NCI-H2171 treated with DMSO at 0.1 percent for 48 hours (cell line): ENCODE measurements at regions not wholly inside any gene's neighbourhood (a gene's known extent, or its start where the extent isn't known, plus 50 kb on each side); places are given as distances from the start of the nearest gene placed in this dataset.
A peak's percentile ranks its signal among the peaks of the same experiment; 100 is the strongest.

Experiments
- DNase-seq: peaks from one replicate; lab custom pipeline; 2025; lab: John Stamatoyannopoulos, UW

DNA sequence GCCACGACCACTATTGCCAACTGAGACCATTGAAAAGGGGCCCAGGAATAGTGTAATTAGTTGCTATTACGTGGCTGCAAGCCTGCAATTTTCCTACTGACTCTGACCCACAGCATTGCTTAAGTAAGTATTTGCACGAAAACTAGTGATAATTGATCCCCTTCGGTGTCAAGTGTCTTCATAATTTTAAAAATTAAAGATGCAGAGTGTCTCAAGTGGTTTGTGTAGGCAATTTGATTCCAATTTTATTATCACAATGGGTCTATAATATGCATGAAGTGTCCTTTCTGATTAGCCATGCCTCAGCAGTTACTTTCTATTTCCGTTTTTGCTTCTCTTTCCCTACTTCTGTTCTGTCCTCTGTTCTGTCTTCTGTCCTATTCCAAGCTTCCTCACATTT lies 259.2 kb downstream of the C3orf38 start:
- DNase-seq: no peak

DNA sequence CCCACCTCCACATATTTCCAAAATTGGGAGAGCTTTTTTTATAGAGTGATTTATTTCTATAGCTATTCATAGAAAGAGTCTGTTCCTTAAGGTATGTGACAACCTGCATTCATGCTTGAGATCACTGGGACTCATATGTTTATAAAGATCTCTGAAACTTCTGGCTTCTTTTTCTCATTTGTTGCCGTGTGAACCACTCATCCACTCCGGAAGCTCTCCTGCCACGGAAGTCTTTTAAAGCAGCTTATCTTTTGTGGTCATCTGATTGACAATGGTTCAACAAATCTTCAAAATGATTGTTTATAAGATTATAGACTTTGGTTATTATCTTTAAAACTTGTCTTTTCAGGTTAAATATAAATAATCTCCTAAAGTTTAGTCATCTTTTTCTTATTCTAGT lies 260.5 kb downstream of the C3orf38 start:
- DNase-seq: no peak

DNA sequence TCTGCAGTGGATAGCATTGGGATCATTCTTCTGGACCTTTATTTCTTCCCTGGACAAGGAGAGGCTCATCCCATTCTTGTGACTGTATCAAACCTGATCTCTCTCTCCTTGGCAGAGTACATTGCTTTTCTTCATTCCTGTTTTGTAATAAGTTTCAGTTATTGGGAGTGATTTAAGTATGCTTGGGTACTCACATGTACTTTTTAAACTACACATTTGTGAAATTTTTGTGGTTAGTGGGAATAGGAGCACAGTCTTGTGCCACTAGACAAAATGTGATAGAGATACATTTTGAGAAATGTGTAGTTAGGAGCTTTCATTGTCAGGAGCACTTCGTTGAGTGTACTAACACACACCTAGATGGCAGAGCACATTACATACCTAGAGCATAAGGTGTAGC lies 262.6 kb downstream of the C3orf38 start:
- no peak for DNase-seq

DNA sequence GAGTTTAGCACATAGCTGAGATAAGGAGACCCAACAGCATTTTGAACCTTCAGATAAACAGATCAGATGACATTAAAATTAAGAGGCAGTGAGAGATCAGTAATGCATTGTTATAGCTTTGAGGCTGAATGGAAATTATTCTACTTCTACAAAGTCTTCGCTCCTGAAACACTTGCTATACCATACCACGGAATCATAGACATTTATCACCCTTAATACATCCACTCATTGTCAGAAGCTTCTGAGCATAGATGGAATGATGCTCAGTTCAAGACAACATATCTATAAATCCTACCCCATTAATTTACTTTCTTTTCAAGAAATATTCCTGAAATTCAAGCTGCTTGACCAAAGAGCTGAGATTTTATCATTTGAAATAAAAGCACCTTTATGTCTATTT lies 266.7 kb downstream of the C3orf38 start:
- no peak for DNase-seq

DNA sequence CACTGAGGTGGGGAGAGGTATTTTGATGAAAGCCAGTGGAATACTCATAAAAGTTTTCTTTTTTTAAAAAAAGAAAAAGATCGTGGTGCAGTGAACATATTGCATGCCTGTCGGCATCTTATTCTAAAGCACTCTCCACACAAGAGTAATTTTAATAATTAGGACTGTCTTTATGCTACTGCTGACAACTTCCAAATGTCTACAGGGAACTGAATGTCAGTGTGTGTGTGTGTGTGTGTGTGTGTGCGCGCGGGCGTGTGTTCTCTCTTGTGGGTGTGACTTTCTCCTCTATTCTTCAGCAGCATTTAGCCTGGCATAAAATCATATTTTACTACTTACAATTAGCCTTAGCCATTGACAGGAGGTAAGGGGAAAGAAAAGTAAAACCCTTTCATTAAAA lies 268.5 kb downstream of the C3orf38 start:
- DNase-seq: no peak

DNA sequence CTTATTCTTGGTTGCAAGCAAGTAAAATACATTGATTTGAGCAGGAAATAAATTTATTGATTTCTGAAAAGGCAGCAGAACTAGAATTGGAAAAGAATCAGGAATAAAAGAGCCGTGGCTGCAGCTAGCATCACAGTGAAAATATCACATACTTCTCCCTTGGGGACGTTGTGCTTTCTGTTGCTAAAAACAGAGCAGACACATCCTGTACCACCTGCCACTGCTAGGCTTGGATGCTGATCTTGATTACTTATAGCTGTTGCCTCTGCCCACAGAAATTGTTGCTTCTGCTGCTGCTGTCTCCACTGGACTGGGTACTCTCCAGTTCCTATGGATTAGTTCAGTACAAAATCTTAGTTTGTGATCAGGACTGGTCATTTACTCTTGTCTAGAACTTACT lies 283.8 kb downstream of the C3orf38 start:
- peak; percentile 69 for DNase-seq

DNA sequence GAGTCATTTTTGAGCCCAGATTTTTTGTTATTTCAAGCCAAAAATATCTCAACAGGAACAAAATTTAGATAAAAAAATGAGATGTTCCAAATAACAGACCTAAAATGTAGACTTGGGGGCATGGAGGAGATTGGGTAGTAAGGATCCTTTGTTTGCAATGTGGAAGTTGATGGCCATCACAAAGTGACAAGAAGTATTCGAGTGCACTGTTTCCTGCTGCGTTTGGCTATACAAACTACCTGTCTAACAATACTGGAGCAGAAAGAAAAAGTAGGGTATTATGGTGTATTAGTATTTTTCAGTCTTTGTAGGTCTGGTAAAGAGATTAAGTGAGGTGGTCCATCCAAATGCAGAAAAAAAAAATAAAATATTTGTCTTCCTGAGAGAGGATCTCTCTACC lies 284.2 kb downstream of the C3orf38 start:
- DNase-seq: no peak

DNA sequence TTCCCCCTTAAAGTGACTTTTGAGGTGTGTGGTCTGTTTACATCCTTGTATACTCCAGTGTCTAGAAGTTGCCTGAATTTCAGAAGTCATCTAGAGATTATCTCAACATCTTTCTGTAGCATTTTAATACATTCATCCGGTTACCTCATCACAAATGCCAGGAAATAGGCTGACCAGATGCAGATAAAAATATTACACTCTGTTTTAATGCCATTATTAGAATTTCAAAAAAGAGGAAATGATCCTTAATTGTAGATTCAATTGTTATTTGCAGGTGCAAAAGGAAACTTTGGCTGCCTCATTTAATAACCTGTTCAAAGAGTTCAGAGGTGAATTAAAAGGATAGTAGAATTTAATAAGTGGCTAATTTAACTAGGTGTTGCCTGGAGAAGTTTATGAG lies 290.9 kb downstream of the C3orf38 start:
- no peak for DNase-seq

DNA sequence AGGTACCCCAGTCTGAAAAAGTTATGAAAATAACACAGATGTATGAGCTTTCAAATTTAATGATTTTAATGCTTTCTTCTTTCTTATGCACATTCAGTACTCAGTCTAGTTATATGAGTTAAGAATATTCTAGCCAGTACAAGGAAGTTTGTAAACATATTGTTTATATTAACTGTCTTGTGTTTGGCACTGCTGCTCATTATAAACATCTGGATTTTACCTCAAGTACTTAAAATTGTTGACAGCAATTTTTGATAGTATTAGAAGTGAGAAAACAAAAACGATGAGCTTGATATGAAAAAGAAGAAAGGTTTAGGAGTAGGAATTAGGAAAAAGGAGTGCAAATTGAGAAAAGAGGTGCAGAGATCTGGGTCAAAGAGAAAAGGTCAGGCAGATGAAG lies 293.3 kb downstream of the C3orf38 start:
- DNase-seq: no peak

DNA sequence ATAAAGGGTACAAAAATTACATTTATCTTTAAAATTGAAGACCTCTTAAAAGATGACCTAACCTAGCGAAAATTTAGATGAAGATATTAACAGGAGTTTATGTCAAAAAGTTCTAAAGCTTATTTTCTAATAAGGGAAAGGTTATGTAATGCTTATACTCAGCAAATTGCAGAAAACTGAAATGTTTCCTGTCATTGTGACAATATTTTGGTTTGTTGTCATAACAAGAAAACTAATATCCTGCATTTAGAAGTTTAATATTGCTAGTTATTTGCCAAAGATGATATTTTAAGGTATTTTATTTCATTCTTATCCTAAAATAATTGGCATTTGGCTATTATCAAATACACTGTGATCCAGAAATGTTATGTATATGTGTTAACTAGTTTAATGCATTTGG lies 294.5 kb downstream of the C3orf38 start:
- no peak for DNase-seq

DNA sequence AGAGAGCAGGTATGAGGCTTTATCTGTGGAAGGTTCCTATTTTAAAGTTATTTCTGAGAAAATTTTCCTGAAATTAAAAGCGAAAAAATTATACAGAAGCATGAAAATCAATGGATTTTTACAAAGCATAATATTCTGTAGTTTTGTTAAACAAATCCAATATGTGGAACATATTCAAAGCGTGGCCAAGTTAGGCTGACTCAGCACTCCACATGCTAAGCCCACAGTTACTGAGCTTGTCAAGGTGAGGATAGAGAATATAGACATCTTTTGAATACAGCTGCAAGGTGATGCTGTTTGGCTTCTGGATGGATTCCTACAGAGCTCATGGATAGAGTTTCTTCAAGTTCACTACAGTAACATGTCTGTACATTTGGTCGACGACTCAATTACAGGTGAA lies 302.5 kb downstream of the C3orf38 start:
- no peak for DNase-seq

DNA sequence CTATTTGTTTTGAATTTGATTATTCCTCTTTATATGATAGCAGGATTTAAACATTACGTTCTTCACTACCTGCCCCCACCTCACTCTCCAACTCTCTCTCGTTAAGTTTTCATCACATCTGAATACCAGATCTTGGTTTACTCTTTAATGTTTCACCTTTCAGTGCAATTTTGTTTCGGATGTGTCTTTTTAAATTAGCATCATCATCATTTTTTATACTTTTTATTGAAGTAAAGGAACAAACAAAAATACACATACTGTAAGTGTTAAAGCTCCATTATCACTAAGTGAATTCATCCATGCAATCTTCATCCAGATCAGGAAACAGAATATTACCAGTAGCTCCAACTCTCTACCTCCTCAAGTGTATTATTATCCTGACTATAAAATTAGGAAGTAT lies 310.6 kb downstream of the C3orf38 start:
- DNase-seq: no peak

DNA sequence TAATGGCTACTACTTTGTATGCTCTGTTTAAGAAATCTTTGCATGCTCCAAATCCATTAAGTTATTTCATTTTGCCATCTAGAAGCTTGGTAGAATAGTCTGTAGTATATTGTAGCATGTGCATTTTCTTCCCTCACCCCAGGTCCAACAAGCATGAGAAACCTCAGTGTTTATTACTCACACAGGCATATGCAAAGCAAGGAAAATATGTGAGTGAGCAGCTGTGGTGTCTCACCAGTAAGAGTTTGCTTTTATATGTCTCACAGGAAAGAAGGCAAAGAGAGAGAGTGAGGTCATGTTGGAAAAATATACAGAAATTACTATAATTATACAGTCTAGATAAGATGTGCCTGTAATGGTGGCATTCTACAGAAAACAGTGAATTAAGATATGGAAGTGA lies 312.5 kb downstream of the C3orf38 start:
- DNase-seq: no peak

DNA sequence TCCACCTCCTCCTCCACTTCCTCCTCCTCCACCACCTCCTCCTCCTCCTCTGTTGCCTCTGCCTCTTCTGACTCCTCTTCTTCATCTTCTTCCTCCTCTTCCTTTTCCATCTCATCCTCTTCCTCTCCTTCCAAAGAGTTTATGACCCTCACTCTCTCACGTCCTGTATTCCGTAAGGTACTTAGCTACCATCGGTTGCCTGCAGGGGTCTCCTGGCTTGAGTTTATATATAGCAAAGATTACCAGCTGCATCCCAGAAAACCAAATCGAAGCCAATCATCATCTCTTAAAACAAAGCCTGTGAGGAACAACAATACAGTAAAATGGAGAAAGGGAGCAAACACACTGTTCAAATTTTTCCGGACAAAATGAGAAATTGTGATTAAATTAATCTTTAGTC lies 317.4 kb downstream of the C3orf38 start:
- DNase-seq: no peak

DNA sequence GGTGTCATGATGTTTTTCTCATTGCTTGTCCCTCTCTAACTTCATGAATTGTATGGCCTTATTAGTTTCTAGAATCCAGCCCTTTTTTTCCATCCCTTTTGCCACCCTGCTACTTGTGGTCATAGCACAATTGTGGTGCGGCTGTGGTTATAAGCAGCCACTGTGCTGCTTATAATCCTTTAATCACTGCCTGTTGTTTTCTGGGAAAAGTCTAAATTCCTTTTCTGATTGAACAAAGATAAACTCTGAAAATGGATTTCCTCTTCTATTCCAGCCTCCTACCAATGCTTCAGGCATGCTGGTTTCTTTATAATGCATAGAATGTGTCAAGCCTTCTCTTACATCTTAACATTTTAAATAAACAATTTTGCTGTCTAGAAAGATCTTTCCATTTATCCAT lies 319.5 kb downstream of the C3orf38 start:
- DNase-seq: no peak

DNA sequence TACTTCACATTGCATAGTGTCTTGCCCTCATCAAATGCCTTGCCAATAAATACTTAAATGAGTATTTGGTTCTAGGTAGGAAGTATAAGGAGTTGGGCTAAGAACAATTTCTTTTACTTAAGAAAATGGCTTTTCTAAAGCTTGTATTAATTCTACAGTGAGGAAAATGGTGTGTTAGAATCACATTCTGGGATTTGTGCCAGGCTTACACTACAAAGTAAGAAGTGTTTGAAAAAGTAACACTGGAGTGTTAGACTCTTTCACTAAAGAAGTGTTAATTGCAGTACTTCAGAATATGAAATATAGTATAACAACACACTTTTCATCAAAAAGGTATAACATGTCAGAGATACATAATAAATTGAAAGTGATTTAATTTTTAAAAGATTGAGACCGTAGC lies 328.7 kb downstream of the C3orf38 start:
- no peak for DNase-seq

DNA sequence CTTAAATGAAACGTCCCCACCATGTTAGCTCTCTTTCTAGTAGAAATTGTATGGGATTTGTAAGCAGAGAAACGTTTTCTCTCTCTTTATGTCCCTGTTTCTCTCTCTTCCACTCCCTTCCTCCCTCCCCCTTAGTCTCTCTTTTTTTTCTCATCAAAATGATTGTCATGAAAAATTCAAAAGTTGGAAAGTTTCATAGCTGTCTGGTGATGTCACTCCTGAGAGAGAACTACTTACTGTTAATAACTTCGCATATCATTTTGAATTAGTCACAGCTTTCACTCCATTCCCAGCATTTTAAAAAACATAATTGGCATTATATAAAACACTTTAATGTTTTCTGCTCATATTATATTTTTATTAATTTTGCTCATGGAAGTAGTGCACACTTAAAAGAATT lies 331.1 kb downstream of the C3orf38 start:
- DNase-seq: no peak

DNA sequence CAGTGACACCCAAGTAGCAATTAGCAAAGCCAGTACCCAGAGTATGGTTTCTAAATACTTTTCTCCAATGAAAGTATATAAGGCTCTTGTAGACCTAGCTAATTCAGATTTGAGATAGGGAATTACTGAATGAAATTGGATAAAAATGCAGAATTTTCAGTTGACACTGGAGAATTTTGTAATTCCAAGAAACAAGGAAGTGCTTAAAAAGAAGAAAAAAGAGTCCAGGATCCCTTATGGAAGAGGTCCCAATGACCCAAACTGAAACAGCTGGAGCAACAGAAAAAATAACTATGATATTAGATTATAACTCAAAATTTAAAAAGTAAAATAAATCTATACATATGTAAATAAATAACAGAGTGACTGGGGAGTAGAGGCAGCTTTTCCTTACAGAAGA lies 335.2 kb downstream of the C3orf38 start:
- DNase-seq: no peak

DNA sequence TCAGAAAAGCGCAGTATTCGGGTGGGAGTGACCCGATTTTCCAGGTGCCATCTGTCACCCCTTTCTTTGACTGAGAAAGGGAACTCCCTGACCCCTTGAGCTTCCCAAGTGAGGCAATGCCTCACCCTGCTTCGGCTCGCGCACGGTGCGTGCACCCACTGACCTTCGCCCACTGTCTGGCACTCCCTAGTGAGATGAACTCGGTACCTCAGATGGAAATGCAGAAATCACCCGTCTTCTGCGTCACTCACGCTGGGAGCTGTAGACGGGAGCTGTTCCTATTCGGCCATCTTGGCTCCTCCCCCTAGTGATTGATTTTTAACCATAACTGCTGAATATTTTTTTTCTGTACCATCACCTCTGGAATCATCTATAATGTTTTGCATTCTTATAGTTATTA lies 359.1 kb downstream of the C3orf38 start:
- DNase-seq: peak; percentile 4

DNA sequence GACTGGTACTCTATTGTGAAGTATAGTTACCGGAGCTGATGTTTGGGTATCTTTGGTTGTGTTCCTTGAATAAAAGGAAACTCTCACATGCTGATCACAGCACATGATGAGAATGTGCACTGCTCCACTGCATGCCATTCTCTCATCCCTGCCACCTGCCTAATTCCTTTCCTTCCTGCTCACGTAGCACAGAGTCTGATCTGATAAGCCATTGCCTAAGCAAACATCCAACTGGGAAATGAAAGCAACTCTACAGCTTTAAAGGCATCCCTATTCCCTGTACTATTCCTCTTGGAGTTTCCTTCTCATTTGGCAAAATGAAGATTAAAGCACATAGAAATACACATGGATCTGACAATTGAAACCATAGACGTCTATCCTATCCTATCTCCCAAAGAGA lies 359.8 kb downstream of the C3orf38 start:
- DNase-seq: no peak

DNA sequence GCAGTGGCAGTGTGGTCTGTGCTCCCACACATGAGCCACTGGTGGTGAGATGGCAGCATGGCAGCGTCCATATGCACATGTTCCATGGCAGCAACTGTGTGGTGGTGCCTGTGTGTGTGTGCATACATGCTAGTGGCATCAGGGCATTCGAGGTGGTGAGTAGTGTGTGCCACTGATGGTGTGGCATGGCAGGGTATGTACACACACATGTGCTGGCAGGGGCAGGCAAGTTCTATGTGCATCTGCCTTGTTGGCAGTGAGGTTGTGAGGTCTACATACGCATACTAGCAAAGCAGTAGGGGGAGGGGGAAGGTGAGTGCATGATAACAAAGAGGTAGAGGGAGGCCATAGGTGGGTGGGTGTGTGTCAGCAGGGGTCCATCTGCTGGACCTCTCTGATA lies 378.7 kb downstream of the C3orf38 start:
- no peak for DNase-seq

DNA sequence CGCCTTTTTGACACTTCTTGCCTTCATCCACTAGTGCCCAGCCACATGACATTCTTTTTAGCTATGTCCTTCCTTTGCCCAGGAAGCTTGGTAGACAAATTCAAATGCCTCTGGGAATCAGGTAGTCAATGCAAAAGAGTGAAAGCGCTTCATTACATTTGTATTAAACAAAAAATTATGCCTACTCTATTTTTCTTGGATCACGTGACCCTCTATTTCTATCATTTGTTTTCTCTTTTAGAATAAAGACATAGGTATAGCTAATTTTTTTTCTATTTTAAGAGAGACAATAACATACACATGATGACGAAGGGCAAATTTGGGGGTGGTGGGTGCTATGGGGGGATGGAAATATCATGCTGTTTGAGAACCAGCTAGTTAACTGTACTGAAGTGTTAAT lies 384.8 kb downstream of the C3orf38 start:
- DNase-seq: no peak

DNA sequence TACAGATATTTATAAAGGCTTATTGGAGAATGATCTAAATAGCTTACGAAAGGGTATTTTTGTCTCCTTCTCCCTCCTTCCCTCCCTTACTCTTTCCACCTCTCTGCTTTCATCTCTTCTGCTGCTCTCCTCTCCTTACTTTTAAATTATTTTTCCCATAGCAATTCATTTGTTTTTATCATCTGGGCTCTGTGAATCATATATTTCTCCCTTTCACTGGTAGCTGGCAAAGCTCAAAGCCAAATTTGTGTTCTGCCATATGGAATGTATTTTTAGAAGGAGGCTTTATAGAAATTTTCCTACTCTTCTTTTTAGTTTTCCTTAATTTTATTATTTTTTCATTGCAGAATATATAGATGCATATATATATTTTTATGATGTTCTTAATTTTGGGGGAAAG lies 385.8 kb downstream of the C3orf38 start:
- DNase-seq: no peak

DNA sequence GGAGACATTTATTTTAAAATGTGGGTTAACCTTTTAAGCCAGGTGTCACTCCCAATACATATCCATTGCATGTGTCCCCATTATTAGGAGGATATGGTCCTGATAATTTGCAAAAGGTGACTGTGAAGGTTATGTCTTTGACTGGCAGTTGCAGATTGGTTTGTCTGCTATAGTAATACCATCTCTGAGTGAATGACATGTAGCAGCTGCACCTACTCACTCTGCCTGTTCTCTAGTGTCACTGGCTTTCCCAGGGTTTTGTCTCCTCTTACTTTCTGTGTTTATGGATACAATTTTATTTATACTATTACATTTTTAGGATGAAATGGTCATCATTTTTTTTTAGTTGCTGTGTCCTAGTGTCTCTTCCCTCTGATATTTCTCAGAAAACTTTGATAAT lies 393.2 kb downstream of the C3orf38 start:
- no peak for DNase-seq

DNA sequence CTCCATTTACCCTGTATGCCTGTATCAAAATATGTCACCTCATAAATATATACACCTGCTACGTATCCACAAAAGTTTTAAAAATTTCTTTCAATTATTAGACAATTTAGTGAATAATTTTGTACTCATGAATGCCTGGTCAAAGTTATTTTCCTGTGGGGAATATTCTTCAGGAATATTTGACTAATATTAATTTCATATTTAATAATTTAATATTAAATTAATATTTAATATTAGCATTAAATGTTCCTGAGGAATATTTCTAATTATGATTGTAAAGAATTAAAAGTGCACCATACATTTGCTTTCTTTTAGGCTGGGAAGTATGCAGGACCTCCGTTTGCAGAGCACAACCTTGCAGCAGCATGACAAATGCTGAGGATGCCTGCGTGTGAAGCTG lies 422.7 kb downstream of the C3orf38 start:
- DNase-seq: no peak
